Neural cell (in vitro differentiated cells): ENCODE measurements at regions not wholly inside any gene's neighbourhood (a gene's known extent, or its start where the extent isn't known, plus 50 kb on each side); places are given as distances from the start of the nearest gene placed in this dataset.

Experiments
- EP300 ChIP-seq: fragments of 450-650 bp; conservative IDR thresholded peaks from 2 replicates; pipeline ENCODE4 v1.6.1; 2014; ENCODE audit warnings: antibody characterized with exemption, mild to moderate bottlenecking, moderate library complexity; ENCODE audit not compliant: poor library complexity, severe bottlenecking
- EZH2 ChIP-seq: fragments of 200-600, 300-800 bp; shearing (Covaris generic), sonication (generic); IDR thresholded peaks from 2 replicates; pipeline ENCODE4 v1.6.1; 2014; ENCODE audit warnings: antibody characterized with exemption, low read length, borderline replicate concordance, mild to moderate bottlenecking; ENCODE audit not compliant: insufficient read depth, poor library complexity, severe bottlenecking
- MXI1 ChIP-seq: fragments of 450-650 bp; conservative IDR thresholded peaks from 2 replicates; pipeline ENCODE4 v1.6.1; 2014; ENCODE audit warnings: antibody characterized with exemption, mild to moderate bottlenecking; ENCODE audit not compliant: poor library complexity, severe bottlenecking
- POLR2AphosphoS5 ChIP-seq: IDR thresholded peaks from 2 replicates; pipeline ENCODE4 v1.6.1; 2012
- RAD21 ChIP-seq: fragments of 450-650 bp; conservative IDR thresholded peaks from 2 replicates; pipeline ENCODE4 v1.6.1; 2014; ENCODE audit warnings: antibody characterized with exemption, mild to moderate bottlenecking, moderate library complexity
- SMC3 ChIP-seq: fragments of 450-650 bp; conservative IDR thresholded peaks from 2 replicates; pipeline ENCODE4 v1.6.1; 2014; ENCODE audit warnings: antibody characterized with exemption, mild to moderate bottlenecking, moderate library complexity; ENCODE audit not compliant: poor library complexity
- TAF1 ChIP-seq: IDR thresholded peaks from 2 replicates; pipeline ENCODE4 v1.6.1; 2012; ENCODE audit warnings: low read depth
- TF ChIP-seq, protein P1 (sequence below): fragments of 450-650 bp; IDR thresholded peaks from 2 replicates; pipeline ENCODE4 v1.5.1; 2014; ENCODE audit warnings: antibody characterized with exemption, mild to moderate bottlenecking, moderate library complexity; ENCODE audit not compliant: poor library complexity, severe bottlenecking
- TF ChIP-seq, protein P2 (sequence below): IDR thresholded peaks from 2 replicates; pipeline ENCODE4 v1.6.1; 2012; ENCODE audit warnings: borderline replicate concordance

DNA sequence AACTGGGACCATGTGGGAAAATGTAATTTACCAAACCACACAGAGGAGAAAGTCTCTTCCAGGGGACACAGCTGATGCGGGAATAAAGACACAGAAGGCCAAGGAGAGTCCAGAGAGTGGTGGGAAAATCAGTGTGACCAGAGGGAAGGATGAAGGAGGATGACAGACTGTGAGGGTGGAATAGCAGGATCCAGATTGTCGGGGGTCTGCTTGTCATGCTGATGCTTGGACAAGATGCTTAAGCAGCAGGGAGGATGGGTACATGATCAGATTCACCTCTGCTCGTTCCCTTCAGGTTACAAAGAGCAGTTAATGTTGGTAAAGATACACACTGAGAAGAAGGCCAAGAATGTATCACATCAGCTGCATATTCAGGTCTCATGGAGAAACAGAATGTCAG is 117.1 kb upstream of the ZNF644 start:
- TF ChIP-seq, protein P1, sequence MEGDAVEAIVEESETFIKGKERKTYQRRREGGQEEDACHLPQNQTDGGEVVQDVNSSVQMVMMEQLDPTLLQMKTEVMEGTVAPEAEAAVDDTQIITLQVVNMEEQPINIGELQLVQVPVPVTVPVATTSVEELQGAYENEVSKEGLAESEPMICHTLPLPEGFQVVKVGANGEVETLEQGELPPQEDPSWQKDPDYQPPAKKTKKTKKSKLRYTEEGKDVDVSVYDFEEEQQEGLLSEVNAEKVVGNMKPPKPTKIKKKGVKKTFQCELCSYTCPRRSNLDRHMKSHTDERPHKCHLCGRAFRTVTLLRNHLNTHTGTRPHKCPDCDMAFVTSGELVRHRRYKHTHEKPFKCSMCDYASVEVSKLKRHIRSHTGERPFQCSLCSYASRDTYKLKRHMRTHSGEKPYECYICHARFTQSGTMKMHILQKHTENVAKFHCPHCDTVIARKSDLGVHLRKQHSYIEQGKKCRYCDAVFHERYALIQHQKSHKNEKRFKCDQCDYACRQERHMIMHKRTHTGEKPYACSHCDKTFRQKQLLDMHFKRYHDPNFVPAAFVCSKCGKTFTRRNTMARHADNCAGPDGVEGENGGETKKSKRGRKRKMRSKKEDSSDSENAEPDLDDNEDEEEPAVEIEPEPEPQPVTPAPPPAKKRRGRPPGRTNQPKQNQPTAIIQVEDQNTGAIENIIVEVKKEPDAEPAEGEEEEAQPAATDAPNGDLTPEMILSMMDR: no peak
- no peak for TF ChIP-seq EZH2
- TF ChIP-seq EP300: no peak
- no peak for TF ChIP-seq RAD21
- TF ChIP-seq TAF1: no peak
- TF ChIP-seq, protein P2, sequence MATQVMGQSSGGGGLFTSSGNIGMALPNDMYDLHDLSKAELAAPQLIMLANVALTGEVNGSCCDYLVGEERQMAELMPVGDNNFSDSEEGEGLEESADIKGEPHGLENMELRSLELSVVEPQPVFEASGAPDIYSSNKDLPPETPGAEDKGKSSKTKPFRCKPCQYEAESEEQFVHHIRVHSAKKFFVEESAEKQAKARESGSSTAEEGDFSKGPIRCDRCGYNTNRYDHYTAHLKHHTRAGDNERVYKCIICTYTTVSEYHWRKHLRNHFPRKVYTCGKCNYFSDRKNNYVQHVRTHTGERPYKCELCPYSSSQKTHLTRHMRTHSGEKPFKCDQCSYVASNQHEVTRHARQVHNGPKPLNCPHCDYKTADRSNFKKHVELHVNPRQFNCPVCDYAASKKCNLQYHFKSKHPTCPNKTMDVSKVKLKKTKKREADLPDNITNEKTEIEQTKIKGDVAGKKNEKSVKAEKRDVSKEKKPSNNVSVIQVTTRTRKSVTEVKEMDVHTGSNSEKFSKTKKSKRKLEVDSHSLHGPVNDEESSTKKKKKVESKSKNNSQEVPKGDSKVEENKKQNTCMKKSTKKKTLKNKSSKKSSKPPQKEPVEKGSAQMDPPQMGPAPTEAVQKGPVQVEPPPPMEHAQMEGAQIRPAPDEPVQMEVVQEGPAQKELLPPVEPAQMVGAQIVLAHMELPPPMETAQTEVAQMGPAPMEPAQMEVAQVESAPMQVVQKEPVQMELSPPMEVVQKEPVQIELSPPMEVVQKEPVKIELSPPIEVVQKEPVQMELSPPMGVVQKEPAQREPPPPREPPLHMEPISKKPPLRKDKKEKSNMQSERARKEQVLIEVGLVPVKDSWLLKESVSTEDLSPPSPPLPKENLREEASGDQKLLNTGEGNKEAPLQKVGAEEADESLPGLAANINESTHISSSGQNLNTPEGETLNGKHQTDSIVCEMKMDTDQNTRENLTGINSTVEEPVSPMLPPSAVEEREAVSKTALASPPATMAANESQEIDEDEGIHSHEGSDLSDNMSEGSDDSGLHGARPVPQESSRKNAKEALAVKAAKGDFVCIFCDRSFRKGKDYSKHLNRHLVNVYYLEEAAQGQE: no peak
- no peak for TF ChIP-seq POLR2AphosphoS5
- no peak for TF ChIP-seq MXI1
- no peak for TF ChIP-seq SMC3
